Cerebellar nuclear complex (tissue), 1 donor: ENCODE measurements at regions not wholly inside any gene's neighbourhood (a gene's known extent, or its start where the extent isn't known, plus 50 kb on each side); places are given as distances from the start of the nearest gene placed in this dataset.

Source experiments
- DNase-seq, 2 experiments: peaks; one replicate each; lab custom pipeline; 2025; lab: John Stamatoyannopoulos, UW

DNA sequence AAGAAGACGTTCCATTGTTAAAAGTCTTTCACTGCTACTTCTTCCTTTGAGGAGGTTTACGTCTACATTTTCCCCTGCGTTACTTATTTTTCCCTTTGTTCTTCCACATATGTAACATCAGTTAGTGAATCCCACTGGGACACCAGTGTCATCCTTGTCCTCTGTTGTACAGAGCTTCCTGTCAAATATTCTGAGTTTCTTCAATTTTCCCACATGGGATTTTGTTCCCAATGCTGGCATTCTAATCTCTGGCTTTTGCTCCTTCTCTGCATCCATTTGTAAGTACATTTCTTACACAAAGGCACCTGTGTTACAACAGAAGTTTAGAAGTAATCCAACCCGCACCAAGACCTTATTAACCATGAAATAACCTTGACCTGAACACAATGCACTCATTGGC is 627.4 kb upstream of the PFKP start:
- no peak for DNase-seq

GRCh38 chr10:2439000-2439399 is 628.3 kb upstream of the PFKP start:
- DNase-seq = no peak

DNA sequence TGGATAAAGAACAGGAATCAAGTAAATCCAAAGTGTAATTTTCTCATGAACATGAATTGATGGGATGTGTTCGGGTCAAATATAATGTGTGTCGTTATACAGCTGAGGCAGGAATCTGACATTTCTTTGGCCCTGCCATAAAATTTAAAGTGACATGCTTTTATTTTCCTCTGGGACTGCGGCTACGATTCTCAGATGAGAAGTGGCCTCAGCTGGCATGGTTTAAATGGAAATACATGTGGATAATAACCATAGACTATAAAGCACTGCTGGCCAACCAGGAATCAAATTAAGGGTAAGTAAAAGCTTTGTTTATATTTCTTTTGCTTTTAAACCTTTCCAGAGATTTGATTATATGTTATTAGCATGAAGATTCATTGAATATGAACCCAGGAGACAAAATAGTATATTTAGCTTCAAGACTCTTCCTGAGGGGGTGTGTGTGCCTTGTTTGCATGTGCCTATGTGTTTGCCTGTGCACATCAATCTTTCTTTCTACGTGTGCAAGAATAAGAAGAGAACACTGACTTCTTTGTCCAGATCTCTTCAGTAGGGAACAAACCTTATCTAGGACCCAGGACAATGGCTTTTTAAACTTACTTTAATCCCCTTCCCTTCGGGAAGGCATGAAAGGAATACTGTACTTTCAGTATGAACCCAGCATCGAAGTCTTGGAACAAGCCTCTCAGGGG is 629.0 kb upstream of the PFKP start:
- no peak for DNase-seq

GRCh38 chr10:2436933-2437332 is 630.4 kb upstream of the PFKP start:
- DNase-seq = no peak

- no peak for DNase-seq
Measured at GRCh38 chr10:2431961-2432360, 635.4 kb upstream of the PFKP start.

DNA sequence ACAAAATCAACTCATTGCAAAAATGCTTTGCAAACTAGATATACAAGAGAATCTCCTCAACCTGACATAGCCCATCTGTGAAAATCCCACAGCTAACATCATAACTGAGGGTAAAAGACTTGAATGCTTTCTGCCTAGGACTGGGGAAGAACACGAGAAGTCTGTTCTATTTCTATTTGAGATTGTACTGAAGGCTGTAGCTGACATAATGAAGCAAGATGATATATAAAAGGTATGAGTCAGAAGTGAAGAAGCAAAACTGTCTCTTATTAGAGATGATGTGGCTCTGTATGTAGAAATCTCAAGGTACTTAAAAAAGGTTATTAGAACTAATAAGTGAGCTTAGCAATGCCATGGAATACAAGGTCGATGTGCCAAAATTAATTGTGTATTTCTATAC is 639.9 kb upstream of the PFKP start:
- DNase-seq = no peak

DNA sequence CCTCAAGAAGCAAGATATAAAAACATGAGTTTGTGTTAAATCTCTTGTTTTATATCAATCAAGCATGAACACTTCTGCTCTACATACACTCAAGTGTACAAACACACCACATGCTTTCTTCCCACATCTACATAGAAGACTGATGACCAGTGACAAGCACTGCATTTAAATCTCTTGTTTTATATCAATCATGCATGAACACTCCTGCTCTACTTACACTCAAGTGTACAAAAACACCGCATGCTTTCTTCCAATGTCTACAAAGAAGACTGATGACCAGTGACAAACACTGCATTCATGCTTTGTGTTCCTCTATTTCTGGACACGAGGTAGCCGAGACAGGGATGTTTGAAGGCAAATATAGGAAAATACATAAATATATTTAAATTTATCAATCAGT is 642.0 kb upstream of the PFKP start:
- DNase-seq = no peak

- DNase-seq = no peak
Measured at GRCh38 chr10:2414562-2414961, 652.8 kb upstream of the PFKP start.

- DNase-seq = no peak
Measured at GRCh38 chr10:2414039-2414438, 653.3 kb upstream of the PFKP start.

- DNase-seq = no peak
Measured at GRCh38 chr10:2410049-2410448, 657.3 kb upstream of the PFKP start.

DNA sequence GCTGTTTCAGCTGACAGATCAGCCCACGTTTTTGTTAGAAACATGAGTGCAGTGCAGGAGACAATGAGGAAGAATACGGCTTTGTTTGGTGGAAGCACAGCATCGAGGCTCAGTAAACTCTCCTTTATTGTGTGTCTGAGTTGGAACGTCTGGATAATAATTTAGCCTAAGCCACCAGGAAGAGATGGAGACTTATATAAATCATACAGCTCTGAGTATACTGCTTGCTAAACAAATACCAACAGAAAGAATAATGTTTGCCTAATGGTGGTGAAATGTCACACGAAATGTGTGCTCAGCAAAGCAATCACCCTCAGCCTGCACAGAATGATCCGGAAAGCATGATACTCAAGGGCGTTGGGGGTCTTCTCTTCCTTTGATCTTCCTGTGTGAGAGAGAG is 664.1 kb upstream of the ADARB2 start:
- DNase-seq = no peak

GRCh38 chr10:2399482-2399881 is 662.2 kb upstream of the ADARB2 start:
- DNase-seq = no peak

- DNase-seq = no peak
Measured at GRCh38 chr10:2392145-2392812, 655.0 kb upstream of the ADARB2 start.

GRCh38 chr10:2387672-2388071 is 650.3 kb upstream of the ADARB2 start:
- no peak for DNase-seq

- DNase-seq = no peak
Measured at GRCh38 chr10:2387261-2387660, 649.9 kb upstream of the ADARB2 start.

GRCh38 chr10:2380218-2380617 is 642.9 kb upstream of the ADARB2 start:
- no peak for DNase-seq

DNA sequence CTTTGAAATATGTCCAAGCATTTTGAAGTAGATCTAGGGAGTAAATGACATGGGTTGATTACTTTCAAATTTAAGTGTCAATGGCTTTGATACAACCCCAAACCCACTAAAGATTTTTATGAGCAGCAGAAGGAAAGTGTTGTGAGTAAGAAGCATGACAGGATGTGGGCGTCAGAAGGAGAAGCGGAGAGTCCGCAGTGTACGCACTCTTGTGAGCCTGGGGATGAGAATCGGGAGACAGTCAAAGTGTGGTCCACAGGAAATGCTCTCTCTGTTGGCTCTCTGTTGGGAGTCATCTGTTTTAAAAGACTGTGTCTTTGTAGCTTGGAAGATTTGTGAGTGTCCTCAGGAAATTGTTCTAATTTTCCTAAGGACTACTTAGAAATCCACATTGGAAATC is 629.8 kb upstream of the ADARB2 start:
- no peak for DNase-seq

- no peak for DNase-seq
Measured at GRCh38 chr10:2366264-2366931, 629.1 kb upstream of the ADARB2 start.

DNA sequence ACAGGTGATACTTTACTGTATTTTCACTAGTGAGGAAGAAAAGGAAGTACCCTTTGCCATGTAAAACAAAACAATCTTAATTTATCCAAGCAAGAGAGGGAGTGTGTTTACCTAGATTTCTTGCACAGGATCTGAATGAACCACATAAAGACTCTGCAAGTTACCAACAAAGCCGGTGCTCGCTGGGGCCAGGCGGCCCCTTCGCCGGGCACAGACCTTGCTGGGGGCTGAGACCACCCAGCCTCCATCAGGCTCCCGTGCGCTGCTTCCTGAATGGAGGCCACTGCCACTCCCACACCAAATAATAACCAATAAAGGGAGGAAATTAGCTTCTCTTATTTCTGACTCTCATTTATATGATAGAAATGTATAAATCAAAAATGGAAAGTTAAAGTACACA is 625.0 kb upstream of the ADARB2 start:
- DNase-seq = no peak

DNA sequence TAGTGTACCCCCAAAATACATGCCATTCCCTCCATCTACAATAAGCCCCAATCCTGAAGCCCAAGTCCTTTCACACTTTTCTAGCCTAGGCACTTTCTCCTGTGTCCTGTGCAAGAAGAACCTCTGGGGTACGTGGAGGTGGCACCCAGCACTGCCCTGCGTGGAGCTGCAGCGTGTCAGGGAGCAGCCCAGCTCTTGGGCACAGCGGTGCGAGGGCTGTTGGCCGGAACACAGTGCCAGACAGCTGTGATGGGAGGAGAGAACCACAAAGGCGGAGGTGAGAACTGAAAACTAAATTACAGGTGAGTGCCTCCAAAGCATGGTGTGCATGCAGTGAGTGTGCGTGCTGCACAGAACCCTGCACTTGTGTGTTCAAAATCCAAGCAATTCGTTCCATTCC is 621.3 kb upstream of the ADARB2 start:
- DNase-seq = no peak

- no peak for DNase-seq
Measured at GRCh38 chr10:2356670-2357069, 619.3 kb upstream of the ADARB2 start.

- DNase-seq = no peak
Measured at GRCh38 chr10:2351566-2351965, 614.2 kb upstream of the ADARB2 start.

- DNase-seq = no peak
Measured at GRCh38 chr10:2342206-2342605, 604.9 kb upstream of the ADARB2 start.
